ENCODE measurements at regions not wholly inside any gene's neighbourhood (a gene's known extent, or its start where the extent isn't known, plus 50 kb on each side); places are given as distances from the start of the nearest gene placed in this dataset.

- Histone ChIP-seq H3K36me3 (ENCODE audit: insufficient read depth, low read length) (no peaks in the 10 kb centered on the region), H3K27me3 (ENCODE audit: control insufficient read depth in 1 of 2, insufficient read depth in 2 of 2, low read length in 2 of 2) (no peaks in the 10 kb centered on the region), H3K27ac (ENCODE audit: low read depth in 1 of 2, low read length in 2 of 2) (no peak overlapping the region), H3K9me3 (ENCODE audit: control insufficient read depth in 1 of 2, insufficient read depth in 1 of 2, low read length in 2 of 2) (peaks cover 0 to 8% of the 10 kb centered on the region in 2 experiments), H3K4me1 (ENCODE audit: insufficient read depth, low read length) (no peaks in the 10 kb centered on the region), H3K4me3 (ENCODE audit: low read length) (no peak overlapping the region)
- Mint-ChIP-seq H3K27me3 (no peaks in the 10 kb centered on the region), H3K36me3 (ENCODE audit: low read depth) (no peaks in the 10 kb centered on the region), H3K4me3 (no peak overlapping the region), H3K4me1 (ENCODE audit: low read depth) (no peaks in the 10 kb centered on the region), H3K27ac (no peak overlapping the region), H3K9me3 (peaks cover 10% of the 10 kb centered on the region)
- no peak for TF ChIP-seq CTCF (IDR thresholded peaks at IDR 0.05)
- intact Hi-C loops (cut with DNase I, micrococcal nuclease): no loop called here
- POLR2A ChIA-PET: no interaction called here
- ATAC-seq (ENCODE audit: poor library complexity) (no peak), DNase-seq (no peak)
- CTCF ChIA-PET: no interaction called here
Observed at GRCh38 chr5:20522905-20523482, 535.0 kb upstream of the CDH18 start.

GRCh38 chr5:20515606-20516005 is 527.6 kb upstream of the CDH18 start:
- Mint-ChIP-seq H3K27me3 (no peaks in the 10 kb centered on the region), H3K4me3 (no peak overlapping the region), H3K36me3 (ENCODE audit: low read depth) (no peaks in the 10 kb centered on the region), H3K27ac (no peak overlapping the region), H3K4me1 (ENCODE audit: low read depth) (no peaks in the 10 kb centered on the region), H3K9me3 (no peaks in the 10 kb centered on the region)
- ChIA-PET POLR2A (no interaction called here), CTCF (no interaction called here)
- DNase-seq (no peak), ATAC-seq (ENCODE audit: poor library complexity) (no peak)
- intact Hi-C loops (cut with DNase I, micrococcal nuclease): no loop called here
- no peaks in the 10 kb centered on the region for H3K36me3 ChIP-seq (ENCODE audit: insufficient read depth, low read length)
- H3K4me1 ChIP-seq (ENCODE audit: insufficient read depth, low read length): no peaks in the 10 kb centered on the region
- H3K9me3 ChIP-seq (ENCODE audit: control insufficient read depth in 1 of 2, insufficient read depth in 1 of 2, low read length in 2 of 2): peaks cover 0 to 3% of the 10 kb centered on the region in 2 experiments
- H3K27ac ChIP-seq (ENCODE audit: low read depth in 1 of 2, low read length in 2 of 2): no peak overlapping the region
- TF ChIP-seq CTCF (IDR thresholded peaks at IDR 0.05): no peak
- no peaks in the 10 kb centered on the region for H3K27me3 ChIP-seq (ENCODE audit: control insufficient read depth in 1 of 2, insufficient read depth in 2 of 2, low read length in 2 of 2)
- no peak overlapping the region for H3K4me3 ChIP-seq (ENCODE audit: low read length)

GRCh38 chr5:20514145-20514544 is 526.1 kb upstream of the CDH18 start:
- ATAC-seq (ENCODE audit: poor library complexity): no peak
- CTCF ChIA-PET: no interaction called here
- POLR2A ChIA-PET: no interaction called here
- no peak overlapping the region for H3K4me3 ChIP-seq (ENCODE audit: low read length)
- Mint-ChIP-seq H3K27me3 (no peaks in the 10 kb centered on the region), H3K4me1 (ENCODE audit: low read depth) (no peaks in the 10 kb centered on the region), H3K27ac (no peak overlapping the region), H3K4me3 (no peak overlapping the region), H3K9me3 (peaks cover 2% of the 10 kb centered on the region), H3K36me3 (ENCODE audit: low read depth) (no peaks in the 10 kb centered on the region)
- H3K36me3 ChIP-seq (ENCODE audit: insufficient read depth, low read length): no peaks in the 10 kb centered on the region
- no peak for TF ChIP-seq CTCF (IDR thresholded peaks at IDR 0.05)
- no peaks in the 10 kb centered on the region for H3K27me3 ChIP-seq (ENCODE audit: control insufficient read depth in 1 of 2, insufficient read depth in 2 of 2, low read length in 2 of 2)
- H3K9me3 ChIP-seq (ENCODE audit: control insufficient read depth in 1 of 2, insufficient read depth in 1 of 2, low read length in 2 of 2): peaks cover 0 to 3% of the 10 kb centered on the region in 2 experiments
- intact Hi-C loops (cut with DNase I, micrococcal nuclease): no loop called here
- no peak overlapping the region for H3K27ac ChIP-seq (ENCODE audit: low read depth in 1 of 2, low read length in 2 of 2)
- DNase-seq: no peak
- no peaks in the 10 kb centered on the region for H3K4me1 ChIP-seq (ENCODE audit: insufficient read depth, low read length)
